Pancreas (tissue), 10 donors: ENCODE measurements at regions not wholly inside any gene's neighbourhood (a gene's known extent, or its start where the extent isn't known, plus 50 kb on each side); places are given as distances from the start of the nearest gene placed in this dataset.

ENCODE experiments used
- ATAC-seq, 4 donors: fragments of 200-7000 bp; cut with Tn5 transposase; one replicate each; pipeline versions ENCODE4 v1.8.0 to v1.9.1; 2020; ENCODE audit warnings: mild to moderate bottlenecking in 4 of 4, moderate library complexity in 4 of 4
- DNase-seq, 6 donors: peaks; one replicate each; pipeline ENCODE4 v3.0.0-alpha.2; 2020
- FAIRE-seq: peaks from 2 replicates; lab custom pipeline; 2012; peaks lifted over from hg19 to GRCh38; lab: Jason Lieb, UNC
- H3K27ac ChIP-seq, 4 donors: fragments of 200-600 bp; sonication (generic); 1 replicate in 3 of 4; 2 replicates in 1 of 4; pipeline versions ENCODE4 v1.5.0 to v1.8.0; 2020
- H3K27me3 ChIP-seq, 4 donors: fragments of 200-600 bp; one replicate each; pipeline ENCODE4 v1.8.0; 2021
- H3K36me3 ChIP-seq, 3 donors: fragments of 200-600 bp; sonication (generic) in 1 of 3; one replicate each; pipeline versions ENCODE4 v1.5.0 to v1.8.0; 2020 to 2021
- H3K4me1 ChIP-seq, 3 donors: fragments of 200-600 bp; one replicate each; pipeline ENCODE4 v1.8.0; 2021
- H3K4me3 ChIP-seq, 4 donors: fragments of 200-600 bp; sonication (generic) in 2 of 4; one replicate each; pipeline versions ENCODE4 v1.5.0 to v1.8.0; 2020 to 2021
- H3K9me3 ChIP-seq, 4 donors: fragments of 200-600 bp; one replicate each; pipeline ENCODE4 v1.8.0; 2021
- WGBS, 2 donors: extraction: QIAGEN DNeasy Blood & Tissue Kit; methylation state at CpG; one replicate each; pipeline ENCODE4 v1.1.7; 2013; 5-methylcytosine and 5-hydroxymethylcytosine counted together
- intact Hi-C, 3 donors: fragments of 100-400 bp; cut with DNase I; formaldehyde crosslinking; loops; one replicate each; pipeline versions ENCODE4 v1.11.1 to v1.14.2; 2022
- TF ChIP-seq, protein P1 (sequence below), 4 donors: fragments of 200-600 bp; sonication (generic) in 3 of 4; IDR thresholded peaks; one replicate each; pipeline versions ENCODE4 v1.5.0 to v1.8.0; 2021; ENCODE audit warnings: antibody characterized with exemption in 4 of 4
- donor health status: healthy with polysubstance abuse.
- donor health status: DM: no; HTN: no; CAD: no; lungs with moderate emphysema.
- donor health status: DM: no; HTN: no; CAD: no.
- donor health status: control.
- donor health status: control.
- donor health status: Bipolar disorder and iron deficiency.
- donor health status: DM: yes; HTN: yes; CAD: no.
- donor health status: DM: no; HTN: no; CAD: no.
- donor health status: DM: no; HTN: no; CAD: no.
- donor health status: DM: yes; HTN: yes; CAD: no.

DNA sequence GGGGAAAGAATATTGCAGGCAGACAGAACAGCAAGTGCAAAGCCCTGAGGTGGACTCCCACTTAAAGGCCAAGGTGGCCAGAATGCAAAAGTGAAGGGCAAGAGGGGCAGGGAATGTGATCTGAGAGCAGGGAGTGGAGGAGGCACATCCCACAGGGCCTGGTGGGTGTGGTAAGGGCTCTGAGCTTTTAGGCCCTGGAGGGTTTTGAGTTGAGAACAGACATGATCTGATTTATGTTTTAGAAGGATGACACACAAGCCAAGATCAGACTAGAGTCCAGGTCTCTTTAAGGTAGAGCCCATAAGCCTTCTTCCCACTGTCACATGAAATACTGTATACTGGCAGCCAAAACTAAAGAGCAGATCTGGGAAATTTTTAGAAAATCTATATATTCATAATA, 162.5 kb downstream of the SLC38A4 start:
- FAIRE-seq, result no peak
- Histone ChIP-seq H3K27ac (no peak overlapping the region), H3K4me3 (no peak overlapping the region), H3K36me3 (no peaks in the 10 kb centered on the region), H3K4me1 (no peaks in the 10 kb centered on the region), H3K9me3 (no peaks in the 10 kb centered on the region), H3K27me3 (no peaks in the 10 kb centered on the region)
- TF ChIP-seq, protein P1, sequence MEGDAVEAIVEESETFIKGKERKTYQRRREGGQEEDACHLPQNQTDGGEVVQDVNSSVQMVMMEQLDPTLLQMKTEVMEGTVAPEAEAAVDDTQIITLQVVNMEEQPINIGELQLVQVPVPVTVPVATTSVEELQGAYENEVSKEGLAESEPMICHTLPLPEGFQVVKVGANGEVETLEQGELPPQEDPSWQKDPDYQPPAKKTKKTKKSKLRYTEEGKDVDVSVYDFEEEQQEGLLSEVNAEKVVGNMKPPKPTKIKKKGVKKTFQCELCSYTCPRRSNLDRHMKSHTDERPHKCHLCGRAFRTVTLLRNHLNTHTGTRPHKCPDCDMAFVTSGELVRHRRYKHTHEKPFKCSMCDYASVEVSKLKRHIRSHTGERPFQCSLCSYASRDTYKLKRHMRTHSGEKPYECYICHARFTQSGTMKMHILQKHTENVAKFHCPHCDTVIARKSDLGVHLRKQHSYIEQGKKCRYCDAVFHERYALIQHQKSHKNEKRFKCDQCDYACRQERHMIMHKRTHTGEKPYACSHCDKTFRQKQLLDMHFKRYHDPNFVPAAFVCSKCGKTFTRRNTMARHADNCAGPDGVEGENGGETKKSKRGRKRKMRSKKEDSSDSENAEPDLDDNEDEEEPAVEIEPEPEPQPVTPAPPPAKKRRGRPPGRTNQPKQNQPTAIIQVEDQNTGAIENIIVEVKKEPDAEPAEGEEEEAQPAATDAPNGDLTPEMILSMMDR (IDR thresholded peaks at IDR 0.05), result no peak
- no peak for ATAC-seq
- intact Hi-C loops, result loop anchor here in 1 of 3 donors (10.0 kb wide), 1 partner anchor 319 kb away; no protein-coding TSS in a partner anchor
- DNase-seq, result no peak

DNA sequence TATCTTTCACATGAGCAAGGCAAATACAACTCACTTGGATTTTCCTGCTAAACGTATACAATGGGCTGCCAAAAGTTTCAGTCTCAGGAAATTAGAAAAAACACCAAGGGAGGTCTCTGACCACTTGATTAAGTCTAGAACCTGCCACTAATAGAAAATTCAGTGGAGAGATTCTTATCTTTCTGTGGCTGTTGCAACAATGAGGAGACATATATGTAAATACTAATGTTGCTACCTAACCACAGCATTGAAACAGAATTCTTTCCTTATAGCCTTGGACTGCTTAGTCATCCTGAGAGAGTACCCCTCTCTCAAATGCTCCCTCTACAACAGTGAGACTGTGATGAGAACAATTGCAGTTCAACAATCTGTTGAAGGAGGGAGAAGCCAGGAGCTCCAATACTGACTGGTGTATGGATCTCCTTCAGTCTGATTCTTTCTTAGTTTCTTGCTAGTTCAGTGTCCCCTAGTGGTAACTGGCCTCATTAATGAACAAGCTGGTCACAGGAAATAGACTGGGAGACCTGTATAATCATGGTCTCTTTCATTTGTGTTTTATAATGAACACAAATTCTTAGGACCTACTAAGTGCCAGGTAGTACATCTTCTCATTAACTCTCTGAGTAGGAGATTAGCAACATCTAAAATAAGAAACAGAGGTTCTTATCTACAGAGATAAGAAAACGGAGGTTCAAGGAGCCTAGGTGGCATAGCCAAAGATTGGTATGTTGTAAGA, 164.5 kb downstream of the SLC38A4 start:
- intact Hi-C loops, result loop anchor here in 1 of 3 donors (10.0 kb wide), 1 partner anchor 316 kb away; no protein-coding TSS in a partner anchor
- Histone ChIP-seq H3K4me1 (no peaks in the 10 kb centered on the region), H3K27me3 (no peaks in the 10 kb centered on the region), H3K36me3 (no peaks in the 10 kb centered on the region), H3K27ac (no peak overlapping the region), H3K4me3 (no peak overlapping the region), H3K9me3 (no peaks in the 10 kb centered on the region)
- FAIRE-seq (peak; percentile 66), DNase-seq (peak in 3 of 6 donors; percentile 12 to 29 (median 21)), ATAC-seq (peak; percentile 91 to 98 (median 94))
- TF ChIP-seq, protein P1 (IDR thresholded peaks at IDR 0.05), result peak; percentile 29 to 74 (median 58)
- 31 to 36% methylated on average over 2 of the region's 2 CpGs for WGBS, 2 donors

DNA sequence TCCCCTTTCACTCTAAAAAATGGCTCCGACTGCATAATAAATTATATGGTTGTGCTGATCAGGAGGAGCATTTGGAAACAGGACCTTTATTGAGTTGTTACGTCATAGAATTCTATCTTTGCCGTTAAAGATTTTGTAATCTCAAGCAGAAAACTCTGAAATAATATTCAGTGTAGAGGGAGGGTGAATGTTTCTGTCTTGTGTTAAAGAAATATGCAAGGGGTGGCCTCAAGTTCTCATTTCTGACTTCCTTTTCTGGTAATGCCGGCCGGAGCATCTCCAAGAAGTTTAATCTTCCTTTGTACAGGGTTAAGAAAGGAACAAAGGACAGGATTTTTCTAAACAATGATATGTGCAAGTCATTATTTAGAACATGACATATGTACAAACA, 165.1 kb downstream of the SLC38A4 start:
- DNase-seq (no peak), ATAC-seq (peak in 3 of 4 donors; percentile 8 to 44 (median 23)), FAIRE-seq (no peak)
- H3K27me3 ChIP-seq, result no peaks in the 10 kb centered on the region
- no peaks in the 10 kb centered on the region for H3K36me3 ChIP-seq
- no peak overlapping the region for H3K4me3 ChIP-seq
- intact Hi-C loops, result loop anchor here in 1 of 3 donors (10.0 kb wide), 1 partner anchor 316 kb away; no protein-coding TSS in a partner anchor
- no peak overlapping the region for H3K27ac ChIP-seq
- no peaks in the 10 kb centered on the region for H3K4me1 ChIP-seq
- H3K9me3 ChIP-seq, result no peaks in the 10 kb centered on the region
- 67 to 72% methylated on average over 5 of the region's 5 CpGs for WGBS, 2 donors
- TF ChIP-seq, protein P1 (IDR thresholded peaks at IDR 0.05), result no peak

- WGBS, 2 donors, result 92 to 93% methylated on average over 1 of the region's 1 CpG
- TF ChIP-seq, protein P1 (IDR thresholded peaks at IDR 0.05), result no peak
- Histone ChIP-seq H3K4me3 (no peak overlapping the region), H3K4me1 (no peaks in the 10 kb centered on the region), H3K36me3 (no peaks in the 10 kb centered on the region), H3K27ac (no peak overlapping the region), H3K9me3 (no peaks in the 10 kb centered on the region), H3K27me3 (no peaks in the 10 kb centered on the region)
- no peak for ATAC-seq
- intact Hi-C loops, result loop anchor here in 1 of 3 donors (10.0 kb wide), 1 partner anchor 315 kb away; no protein-coding TSS in a partner anchor
- no peak for FAIRE-seq
- no peak for DNase-seq
These were observed 165.5 kb downstream of the SLC38A4 start for GRCh38 chr12:46660276-46660675.

- 70 to 80% methylated on average over 4 of the region's 4 CpGs for WGBS, 2 donors
- H3K27ac ChIP-seq, result no peak overlapping the region
- TF ChIP-seq, protein P1 (IDR thresholded peaks at IDR 0.05), result no peak
- no peaks in the 10 kb centered on the region for H3K4me1 ChIP-seq
- no peaks in the 10 kb centered on the region for H3K9me3 ChIP-seq
- H3K27me3 ChIP-seq, result no peaks in the 10 kb centered on the region
- no peak overlapping the region for H3K4me3 ChIP-seq
- no peaks in the 10 kb centered on the region for H3K36me3 ChIP-seq
- intact Hi-C loops, result loop anchor here in 1 of 3 donors (10.0 kb wide), 1 partner anchor 315 kb away; no protein-coding TSS in a partner anchor
- no peak for FAIRE-seq
- ATAC-seq, result no peak
- no peak for DNase-seq
These were observed 166.0 kb downstream of the SLC38A4 start for GRCh38 chr12:46659824-46660223.
